CD4-positive, alpha-beta T cell treated with Interleukin-12 subunit alpha and Interleukin-12 subunit beta, for 1 hour (primary cell): ENCODE measurements at regions not wholly inside any gene's neighbourhood (a gene's known extent, or its start where the extent isn't known, plus 50 kb on each side); places are given as distances from the start of the nearest gene placed in this dataset.
"Not testable (repeated sequence)": the region's sequence is repeated elsewhere in the genome, so short reads cannot be mapped to it uniquely, and the experiment has no call there.

Source experiments
- DNase-seq: peaks from one replicate; pipeline ENCODE4 v3.0.0-alpha.2; 2020

DNA sequence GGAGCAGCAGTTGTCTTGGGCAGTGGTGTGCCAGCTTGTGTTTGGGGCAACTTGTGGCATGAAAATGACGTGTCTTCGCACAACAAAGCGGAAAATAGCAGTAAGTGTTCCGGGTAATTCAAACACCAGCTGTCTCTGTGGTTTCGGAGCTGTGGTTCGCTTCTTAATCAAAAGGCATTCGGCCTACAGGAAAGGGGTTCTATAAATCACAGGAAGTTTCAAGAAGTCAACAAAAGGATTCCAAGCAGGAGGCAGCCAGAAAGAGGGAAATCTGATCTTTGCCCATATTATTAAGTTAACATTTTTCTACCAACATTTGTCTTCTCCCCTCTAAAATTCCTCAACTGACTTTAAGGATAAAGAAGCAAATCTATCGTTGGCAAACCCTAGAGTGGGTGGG, 353.4 kb downstream of the FGFR2 start:
- no peak for DNase-seq

DNA sequence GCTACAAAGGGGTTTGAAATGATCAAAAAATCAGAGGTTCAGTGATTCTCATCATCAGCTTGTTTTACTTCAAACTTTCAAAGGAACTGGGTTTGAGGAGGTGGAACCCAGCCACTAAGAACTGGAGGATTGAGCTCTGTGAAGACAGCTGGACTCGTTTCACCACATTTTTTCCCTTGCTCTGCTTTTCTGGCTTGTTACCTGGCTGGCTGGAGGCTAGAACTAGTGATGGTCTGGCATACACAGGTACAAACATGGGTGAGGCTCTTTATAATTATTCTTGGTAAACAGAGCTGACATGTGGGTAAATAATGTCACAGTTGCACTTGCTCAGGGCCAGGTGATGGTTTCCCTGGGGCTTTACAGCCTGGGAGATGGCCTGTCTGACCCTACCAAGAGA, 352.5 kb downstream of the FGFR2 start:
- DNase-seq: no peak

DNA sequence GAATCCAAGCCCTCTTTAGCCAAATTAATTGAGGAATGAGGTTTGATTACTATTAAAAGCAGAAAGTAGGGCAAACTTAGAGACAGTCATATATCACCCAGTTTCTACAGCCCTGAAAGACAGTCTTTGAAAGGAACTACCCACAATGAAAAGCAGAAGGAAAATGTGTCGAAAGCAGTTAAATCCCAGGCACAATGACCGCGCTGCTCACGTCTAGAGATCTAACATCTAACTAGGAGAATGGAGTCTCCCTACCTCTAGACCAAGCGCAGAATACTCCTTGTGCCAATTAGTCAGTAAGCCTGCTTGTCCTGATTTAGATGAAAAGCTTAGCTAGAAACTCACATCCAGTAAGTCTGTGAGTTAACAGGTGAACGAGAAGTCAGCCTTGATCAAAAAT, 350.0 kb downstream of the FGFR2 start:
- no peak for DNase-seq

DNA sequence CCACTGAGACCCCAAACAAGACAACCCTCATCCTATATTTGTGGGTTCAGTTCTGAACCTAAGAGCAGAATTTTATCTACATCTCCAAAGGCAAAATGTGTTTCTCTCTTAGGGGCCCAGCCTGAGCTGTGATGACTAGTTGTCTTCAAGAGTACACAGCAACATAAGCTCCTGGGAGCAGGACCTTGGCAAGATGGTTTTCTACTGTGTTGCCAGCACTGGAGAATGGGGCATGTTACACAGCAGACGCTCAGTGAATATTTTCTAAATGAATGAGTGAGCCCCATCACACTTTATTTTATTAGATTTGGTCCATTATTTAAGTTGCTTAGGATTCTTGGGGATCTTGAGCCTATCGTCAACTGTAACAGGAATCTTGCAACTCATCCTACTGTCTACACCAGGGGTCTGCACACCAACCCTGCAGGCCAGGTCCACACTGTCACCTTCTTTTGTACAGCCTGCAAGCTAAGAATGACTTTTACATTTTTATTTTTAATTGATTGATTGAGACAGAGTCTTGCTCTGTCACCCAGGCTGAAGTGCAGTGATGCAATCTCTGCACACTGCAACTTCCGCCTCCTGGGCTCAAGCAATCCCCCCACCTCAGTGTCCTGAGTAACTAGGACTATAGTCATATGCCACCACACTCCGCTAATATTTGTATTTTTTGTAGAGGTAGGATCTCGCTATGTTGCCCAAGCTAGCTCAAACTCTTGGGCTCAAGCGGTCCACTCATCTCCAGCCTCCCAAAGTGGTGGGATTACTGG, 347.1 kb downstream of the FGFR2 start:
- DNase-seq: no peak

DNA sequence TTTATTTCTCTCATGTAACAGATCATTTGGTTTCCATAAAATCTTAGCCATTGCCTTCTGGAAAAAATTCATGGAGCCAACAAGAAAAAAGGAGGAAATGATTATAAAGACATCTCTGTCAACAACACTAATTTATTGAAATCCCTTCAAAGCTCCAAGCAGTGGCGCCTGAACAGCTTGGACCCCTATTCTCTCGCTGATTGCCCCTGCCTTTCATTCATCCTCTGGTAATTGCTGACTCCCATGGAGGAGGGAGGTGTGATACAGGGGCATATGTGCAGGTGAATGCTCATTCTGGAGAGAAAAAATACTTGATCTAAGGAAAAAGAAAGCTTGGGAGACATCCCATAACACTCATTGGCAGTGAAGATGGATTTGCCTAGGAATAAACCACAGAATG, 345.5 kb downstream of the FGFR2 start:
- DNase-seq: no peak

DNA sequence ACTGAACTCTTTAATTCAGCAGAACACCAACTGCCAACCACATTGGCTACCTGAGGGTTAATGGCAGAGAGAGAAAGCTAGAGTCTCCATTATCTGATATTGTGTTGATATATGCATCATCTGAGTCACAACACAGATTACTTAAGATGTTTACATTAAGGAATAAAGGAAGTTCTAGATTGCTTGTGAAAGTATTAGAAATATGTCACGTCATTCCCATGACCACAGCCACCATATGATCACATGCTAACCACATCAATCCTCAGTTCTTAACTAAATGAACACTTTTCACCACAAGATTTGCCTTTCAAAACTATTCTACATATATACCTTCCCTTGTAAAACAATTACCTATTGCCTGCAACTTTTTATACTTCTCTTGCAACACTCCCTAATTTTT, 337.9 kb downstream of the FGFR2 start:
- DNase-seq: no peak

DNA sequence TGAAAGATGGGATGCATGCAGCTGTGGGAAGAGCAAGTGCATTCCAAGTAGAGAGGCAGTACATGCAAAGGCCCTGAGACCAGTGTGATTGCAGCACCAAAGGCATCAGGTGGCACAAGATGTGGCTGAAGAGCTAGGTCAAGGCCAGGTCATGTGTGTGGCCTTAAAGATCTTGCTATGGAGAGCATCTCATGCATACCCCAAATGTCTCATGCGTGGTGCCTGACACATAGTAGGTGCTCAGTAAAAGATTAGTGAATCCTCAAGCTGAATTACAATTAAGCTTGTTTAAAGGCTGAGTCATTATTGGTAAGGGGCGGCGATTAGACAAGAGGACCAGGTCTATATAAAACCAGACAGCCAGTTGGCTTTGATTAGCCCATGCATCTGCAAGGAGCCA, 336.6 kb downstream of the FGFR2 start:
- no peak for DNase-seq

DNA sequence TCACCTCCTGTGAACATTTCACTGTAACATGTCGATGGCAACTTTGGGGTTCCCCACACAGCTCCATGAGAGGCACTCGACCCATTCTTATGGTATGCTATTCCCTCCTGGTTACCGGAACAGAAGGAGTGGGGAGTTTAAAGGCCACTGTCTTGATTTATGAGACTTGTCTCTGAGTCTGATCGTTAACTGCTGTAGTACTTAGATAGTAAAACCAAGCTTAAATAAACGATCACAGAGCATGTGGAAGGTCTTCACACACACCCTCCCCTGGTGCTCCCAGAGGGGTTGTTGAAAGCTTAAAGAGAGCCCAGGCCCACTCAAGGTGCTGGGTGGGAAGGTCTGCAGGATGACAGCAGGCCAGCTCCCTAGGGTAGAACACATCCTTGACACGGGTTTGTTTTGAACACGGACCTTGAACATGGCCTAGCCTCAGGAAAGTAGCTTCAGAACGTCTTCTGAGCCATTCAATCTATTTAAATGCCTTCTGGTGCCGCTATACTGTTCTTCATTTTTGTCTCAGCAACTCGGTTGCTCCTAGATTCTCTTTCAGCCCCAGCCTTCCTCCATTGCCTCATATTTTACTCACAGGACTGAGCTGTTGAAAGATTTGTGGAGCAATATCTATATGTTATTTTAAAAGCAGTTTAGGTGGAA, 335.3 kb downstream of the FGFR2 start:
- no peak for DNase-seq

DNA sequence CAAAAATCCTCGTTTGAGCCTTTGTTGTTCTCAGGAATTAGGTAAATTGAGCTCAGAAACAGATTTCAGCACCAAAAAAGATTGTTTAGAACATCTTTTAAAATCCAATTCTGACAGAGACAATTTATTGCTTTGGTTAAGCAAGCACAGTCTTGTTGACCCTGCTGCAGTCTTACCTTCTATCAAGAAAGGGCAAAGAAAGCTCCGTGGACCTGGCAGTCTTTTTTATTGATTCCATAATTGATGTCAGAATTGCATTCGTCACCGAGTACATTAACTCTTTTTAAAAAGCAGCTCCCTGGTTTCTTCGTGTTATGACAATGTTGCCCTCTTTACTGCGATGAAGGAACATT, 334.8 kb downstream of the FGFR2 start:
- no peak for DNase-seq

DNA sequence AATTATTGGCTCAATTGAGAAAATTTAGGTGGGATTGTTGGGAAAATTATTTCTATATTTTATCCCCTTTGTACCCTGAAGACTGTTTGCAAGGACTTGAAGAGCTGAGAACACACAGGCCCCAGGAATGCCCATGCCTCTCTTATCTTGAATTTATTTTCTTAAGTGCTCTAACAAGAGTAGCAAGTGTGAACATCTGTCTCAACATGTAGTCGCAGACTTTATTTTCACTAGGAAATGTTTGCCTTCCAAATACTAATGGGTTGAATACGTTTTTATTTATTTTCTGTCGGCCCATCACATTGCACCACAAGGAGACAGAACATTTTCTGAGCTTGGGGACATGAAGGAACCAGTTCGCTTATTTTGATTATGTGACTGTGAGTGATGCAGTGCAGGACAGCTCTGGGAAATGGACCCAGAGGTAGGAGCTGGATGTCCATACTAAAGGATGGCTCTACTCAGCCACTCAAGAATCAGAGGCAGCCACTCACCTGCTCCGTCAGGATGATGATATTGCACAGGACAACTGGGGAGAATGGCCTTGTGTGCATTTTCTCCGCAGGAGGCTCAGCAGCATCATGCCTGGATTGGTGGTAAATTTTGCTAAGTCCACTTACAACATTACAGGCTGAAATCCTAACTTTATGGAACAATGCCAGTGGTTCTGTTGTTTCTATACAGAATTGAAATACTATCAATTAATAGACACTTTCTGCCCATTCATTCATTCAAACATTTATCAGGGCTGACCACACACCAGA, 332.7 kb downstream of the FGFR2 start:
- DNase-seq: no peak

DNA sequence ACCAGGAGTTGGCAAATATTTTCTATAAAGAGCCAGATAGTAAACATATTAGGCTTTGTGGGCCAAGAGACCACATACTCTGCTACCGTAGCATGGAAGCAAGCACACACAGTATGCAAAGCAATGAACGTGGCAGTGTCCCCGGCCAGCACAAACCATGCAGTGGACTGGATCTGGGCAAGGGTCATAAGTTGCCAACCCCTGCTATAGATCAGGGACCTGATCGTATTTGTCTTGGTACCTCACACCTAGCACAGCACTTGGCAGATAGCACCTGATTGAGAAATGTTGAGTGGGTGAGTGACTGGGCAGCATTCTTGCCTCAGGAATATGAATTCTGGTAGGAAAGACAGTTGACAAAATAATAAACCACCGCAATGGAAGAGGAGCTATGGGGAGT, 331.9 kb downstream of the FGFR2 start:
- no peak for DNase-seq

DNA sequence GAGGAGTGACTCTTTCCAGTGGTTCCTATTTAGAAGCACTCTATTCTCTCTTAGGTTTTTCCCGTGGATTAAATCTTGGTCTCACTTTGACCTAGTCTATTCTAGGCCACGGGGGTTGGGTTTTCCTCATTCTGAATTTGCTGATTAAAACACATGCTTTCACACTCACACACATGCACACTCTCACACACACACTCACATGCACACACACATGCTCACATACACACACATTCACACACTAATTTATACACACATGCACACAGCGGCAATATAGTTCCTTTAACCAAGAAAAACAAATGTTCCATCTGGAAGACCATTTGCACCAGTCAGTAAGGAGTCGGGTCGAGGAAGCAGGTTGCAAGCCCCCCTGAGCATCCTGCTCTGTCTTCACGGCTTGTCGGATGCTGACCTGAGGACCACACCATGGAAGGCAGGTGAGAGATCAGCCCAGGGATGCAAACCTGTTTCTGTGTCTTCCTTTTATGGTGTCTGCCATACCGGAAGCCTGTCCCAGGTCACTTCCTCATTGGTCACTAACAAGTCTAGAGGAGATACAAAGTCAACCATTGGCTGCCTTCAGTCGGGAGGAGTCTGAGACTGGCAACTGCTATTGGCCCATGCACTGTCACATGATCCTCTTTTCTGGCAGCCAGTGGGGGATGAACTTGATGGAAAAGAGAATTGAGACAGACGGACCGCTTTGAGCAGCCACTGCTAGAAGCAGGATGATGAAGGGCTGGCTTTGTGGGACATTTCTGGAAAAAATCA, 330.8 kb downstream of the FGFR2 start:
- DNase-seq: no peak

DNA sequence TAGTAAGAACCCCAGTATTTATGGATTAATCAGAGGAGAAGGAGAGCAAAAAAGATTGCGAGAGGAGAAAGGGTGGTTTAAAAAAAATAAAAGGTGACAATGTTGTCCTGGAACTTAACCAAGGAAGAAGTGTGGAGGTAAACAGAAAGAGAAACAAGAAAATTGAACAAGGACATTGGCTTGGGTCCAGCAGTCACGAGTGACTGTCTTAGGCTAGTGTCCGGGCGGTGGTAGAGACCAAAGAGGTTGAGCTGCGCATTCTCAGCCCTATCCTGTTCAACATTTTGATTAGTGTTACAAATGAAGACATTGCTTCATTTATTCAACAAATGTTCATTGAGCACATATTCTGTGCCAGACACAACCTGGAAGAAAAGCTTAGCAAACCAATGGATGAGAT, 329.9 kb downstream of the FGFR2 start:
- DNase-seq: no peak

DNA sequence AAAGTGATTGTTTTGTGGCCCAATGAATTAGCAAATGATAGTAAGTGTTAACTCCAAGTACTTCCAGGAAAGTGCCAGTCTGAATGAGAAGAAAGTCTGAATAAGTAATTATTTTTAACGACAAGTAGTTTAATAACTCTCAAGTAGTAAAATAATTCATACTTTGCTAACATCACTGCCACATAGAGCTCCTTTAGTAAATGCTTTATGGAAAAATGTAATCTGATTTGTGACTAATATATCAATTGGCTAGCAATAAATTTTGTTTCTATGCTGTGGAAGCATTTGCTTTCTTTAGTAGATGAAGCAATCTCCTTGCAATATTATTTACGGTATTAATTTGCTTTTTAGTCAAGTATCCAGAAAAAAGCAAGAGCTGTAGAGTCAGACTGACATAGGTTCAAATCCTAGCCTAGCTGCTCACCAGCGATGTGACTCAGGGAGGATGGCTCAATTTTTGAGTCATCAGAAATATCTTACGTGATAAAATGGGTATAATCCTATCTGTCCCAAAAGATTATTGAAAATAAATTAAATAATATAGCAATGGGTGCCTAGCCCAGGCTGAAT, 329.3 kb downstream of the FGFR2 start:
- no peak for DNase-seq

DNA sequence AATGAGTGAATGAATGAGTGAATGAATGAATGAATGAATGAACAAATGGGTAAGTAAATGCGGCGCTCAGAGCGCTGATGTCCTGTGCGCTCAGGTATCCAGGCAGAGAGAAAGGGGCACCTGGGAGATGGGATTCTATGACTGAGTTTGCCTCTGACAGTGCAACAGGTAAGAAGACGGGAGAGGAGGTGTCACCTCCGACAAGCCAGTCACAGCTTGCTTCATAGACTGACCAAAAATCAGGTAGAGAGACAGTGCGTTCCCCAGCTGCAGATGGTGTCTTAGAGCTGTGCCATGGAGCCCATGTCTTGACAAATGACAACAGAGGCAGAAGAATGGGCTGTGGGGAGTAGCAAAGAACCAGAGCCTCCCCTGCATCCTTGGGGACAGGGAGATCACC, 327.3 kb downstream of the FGFR2 start:
- no peak for DNase-seq

DNA sequence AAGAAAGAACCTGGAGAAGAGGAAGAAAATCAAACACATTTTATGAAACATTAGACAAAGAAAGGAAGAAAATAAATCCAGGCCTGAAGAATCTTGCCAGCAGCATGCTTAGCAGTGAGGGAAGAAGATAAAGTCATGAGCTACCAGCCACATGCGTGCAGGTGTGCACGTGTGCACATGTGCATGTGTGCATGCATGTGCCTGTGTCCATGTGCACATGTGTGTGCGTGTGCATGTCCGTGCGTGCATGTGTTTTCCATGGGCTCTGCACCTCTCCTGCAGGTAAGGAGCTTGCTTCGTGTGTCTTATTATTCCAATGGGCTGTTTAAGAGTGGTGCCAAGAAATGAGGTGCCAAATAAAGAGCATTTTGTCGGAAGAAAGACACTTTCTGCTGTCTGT, 322.2 kb downstream of the FGFR2 start:
- no peak for DNase-seq

DNA sequence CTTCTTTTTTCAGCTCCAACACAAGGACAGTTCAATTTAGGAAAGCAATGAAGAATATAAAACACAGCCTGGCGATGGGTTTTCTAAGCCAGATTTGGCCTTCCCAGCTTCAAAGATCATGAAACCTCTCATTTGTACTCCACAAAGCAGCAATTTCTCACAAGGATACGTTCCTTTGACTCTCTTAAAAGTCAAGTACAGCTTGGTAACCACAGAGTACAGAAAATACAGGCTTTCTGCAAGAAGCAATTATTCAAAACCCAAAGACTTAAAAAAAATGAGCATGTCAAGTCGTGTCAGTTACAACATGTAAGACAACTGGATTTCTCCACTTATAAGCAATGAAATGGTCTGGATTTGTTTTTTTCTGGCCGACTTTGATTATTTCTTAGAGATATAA, 321.4 kb downstream of the FGFR2 start:
- DNase-seq: no peak

DNA sequence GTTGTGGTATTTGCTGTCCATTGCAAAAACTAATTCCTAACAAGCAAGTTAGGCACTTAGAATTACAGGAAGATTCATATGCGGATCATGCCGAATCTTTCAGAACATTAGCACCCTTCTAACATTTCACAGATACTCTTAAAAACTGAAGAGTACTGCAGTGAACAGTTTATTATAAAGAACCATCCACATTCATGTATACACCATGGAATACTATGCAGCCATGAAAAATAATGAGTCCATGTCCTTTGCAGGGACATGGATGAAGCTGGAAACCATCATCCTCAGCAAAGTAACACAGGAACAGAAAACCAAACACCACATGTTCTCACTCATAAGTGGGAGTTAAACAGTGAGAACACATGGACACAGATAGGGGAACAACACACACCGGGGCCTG, 319.9 kb downstream of the FGFR2 start:
- DNase-seq: not testable (repeated sequence)

DNA sequence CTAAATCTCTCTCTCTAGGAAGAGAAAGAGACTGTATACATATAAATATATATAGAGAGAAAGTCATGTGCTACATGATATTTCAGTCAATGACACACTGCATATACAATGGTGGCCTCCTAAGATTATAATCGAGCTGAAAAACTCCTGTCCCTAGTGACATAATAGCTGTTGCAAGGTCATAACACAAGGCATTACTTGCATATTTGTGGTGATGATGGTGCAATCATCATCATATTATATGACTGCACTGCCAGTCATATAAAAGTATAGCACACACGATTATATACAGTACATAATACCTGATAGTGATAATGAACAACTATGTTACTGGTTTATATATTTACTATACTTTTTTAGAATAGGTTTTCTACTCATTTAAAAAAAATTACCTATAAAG, 316.7 kb downstream of the FGFR2 start:
- no peak for DNase-seq

DNA sequence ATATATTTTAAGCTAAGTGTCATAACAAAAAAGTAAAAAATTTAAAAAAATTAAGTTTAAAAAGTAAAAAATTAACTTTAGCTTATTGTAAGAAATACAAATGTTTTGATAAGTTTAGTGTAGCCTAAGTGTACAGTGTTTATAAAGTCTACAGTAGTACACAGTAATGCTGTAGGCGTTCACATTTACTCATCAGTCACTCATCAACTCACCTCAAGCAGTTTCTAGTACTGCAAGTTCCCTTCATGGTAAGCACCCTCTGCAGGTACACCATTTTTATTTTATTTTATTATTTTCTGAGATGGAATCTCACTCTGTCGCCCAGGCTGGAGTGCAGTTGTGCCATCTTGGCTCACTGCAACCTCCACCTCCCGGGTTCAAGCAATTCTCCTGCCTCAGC, 316.0 kb downstream of the FGFR2 start:
- DNase-seq: no peak

DNA sequence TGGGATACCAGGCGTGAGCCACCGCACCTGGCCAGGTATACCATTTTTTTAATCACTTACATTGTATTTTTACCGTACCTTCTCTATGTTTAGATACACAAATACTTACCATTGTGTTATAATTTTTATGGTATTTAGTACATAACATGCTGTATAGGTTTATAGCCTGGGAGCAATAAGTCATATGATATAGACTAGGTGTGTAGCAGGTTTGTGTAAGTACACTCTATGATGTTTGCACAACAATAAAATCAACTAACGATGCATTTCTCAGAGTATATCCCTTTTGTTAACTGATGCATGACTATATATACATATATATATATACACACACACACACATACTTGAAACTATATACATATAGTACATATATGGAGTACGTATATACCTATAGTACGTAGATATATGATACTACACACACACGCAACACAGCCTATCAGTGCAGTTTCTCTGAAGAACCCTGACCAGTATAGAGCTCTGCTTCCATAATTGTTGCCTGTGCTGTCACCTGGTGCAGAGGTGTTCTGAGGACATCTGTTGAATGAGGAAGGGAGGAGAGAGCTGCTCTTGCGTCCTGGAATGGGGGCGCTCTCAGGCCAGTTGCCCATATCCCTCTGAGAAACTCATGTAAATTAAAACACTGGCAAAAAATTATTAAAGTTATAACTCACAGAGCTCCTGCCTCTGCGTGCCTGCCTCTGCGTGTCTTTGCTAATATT, 315.3 kb downstream of the FGFR2 start:
- DNase-seq: no peak

DNA sequence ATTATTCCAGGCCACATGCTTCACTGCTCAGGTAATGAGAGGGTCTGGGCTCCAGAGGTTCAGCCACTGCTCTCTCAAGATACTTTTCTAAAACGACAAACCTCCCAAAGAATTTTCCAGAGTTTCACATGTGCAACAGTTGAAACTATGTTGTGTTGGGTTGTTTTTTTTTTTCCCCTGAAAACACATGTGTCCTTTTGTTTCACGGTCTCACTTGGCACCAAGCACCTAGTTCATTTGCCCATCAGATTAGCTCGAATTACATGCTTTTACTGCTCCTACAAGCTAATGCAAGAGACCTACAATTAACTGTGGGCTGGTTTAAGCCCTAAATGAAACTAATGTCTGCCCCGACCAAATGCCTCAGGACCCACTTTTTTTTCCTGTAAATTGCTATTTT, 313.3 kb downstream of the FGFR2 start:
- DNase-seq: no peak
